ENCODE measurements at regions not wholly inside any gene's neighbourhood (a gene's known extent, or its start where the extent isn't known, plus 50 kb on each side); places are given as distances from the start of the nearest gene placed in this dataset.

DNA sequence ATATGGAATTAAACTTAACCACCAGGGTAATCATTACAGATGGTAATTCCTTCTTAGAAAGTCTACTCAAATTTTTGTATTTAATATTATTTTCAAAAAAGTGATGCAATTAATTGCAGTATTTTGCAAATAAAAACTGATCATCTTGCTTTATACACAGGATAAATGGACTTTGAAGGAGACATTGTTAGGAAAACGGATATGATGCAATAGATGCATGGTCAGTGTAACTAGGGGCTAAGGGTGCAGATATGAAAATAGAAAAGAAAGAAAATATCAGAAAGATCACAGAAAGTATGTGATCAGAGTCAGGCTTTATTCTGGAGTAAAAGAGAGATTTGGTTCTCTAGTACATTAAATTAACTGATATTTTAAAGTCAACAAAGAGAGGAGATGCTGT lies 401.7 kb downstream of the TLL1 start:
- TF ChIP-seq, protein P1, sequence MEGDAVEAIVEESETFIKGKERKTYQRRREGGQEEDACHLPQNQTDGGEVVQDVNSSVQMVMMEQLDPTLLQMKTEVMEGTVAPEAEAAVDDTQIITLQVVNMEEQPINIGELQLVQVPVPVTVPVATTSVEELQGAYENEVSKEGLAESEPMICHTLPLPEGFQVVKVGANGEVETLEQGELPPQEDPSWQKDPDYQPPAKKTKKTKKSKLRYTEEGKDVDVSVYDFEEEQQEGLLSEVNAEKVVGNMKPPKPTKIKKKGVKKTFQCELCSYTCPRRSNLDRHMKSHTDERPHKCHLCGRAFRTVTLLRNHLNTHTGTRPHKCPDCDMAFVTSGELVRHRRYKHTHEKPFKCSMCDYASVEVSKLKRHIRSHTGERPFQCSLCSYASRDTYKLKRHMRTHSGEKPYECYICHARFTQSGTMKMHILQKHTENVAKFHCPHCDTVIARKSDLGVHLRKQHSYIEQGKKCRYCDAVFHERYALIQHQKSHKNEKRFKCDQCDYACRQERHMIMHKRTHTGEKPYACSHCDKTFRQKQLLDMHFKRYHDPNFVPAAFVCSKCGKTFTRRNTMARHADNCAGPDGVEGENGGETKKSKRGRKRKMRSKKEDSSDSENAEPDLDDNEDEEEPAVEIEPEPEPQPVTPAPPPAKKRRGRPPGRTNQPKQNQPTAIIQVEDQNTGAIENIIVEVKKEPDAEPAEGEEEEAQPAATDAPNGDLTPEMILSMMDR (IDR thresholded peaks at IDR 0.05): no peak
- TF ChIP-seq EZH2phosphoT487 (IDR thresholded peaks at IDR 0.05): no peak
